GM18870 (cell line): ENCODE measurements at regions not wholly inside any gene's neighbourhood (a gene's known extent, or its start where the extent isn't known, plus 50 kb on each side); places are given as distances from the start of the nearest gene placed in this dataset.
"Not testable (repeated sequence)": the region's sequence is repeated elsewhere in the genome, so short reads cannot be mapped to it uniquely, and the experiment has no call there.

Experiments
- ATAC-seq: cut with Tn5 transposase; IDR thresholded peaks from one replicate; pipeline ENCODE4 v1.9.1; 2021; ENCODE audit warnings: moderate library complexity; ENCODE audit not compliant: unreplicated experiment

DNA sequence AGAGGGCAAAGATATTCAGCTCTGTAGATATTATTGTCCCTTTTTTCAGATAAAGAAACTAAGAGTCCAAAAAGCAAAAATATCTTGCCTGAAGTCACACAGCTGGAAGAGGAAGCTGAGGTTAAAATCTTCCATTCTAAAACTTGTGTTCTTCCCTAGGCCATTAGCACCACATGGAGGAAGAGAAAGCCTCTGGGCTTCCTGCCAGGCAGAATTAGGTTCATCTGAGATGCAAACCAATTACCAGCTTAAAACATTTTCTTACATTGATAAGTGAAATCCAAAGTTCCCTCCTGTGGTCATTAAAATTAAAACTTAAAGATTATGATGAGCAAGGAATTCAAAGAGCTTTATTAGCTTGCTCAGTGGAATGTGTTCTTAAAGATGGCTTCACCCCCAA lies 235.3 kb upstream of the SETMAR start:
- no peak for ATAC-seq

DNA sequence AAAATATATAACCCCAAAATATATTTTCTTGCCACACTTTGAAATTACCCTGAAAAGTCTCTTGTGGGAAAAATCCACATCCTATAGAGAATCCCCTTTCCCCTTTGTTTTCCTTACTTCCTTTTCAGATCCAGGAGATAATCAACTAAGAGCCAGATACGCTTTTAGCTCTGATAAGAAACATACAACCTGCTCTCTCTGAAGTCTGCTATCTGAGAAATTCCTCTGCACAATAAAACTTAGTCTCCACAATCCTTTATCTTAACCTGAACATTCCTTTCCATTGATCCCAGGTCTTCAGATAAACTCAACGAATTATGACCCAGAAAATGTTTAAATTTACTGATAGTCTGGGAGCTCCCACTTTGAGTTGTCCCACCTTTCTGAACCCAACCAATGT lies 233.4 kb upstream of the SETMAR start:
- ATAC-seq: no peak

DNA sequence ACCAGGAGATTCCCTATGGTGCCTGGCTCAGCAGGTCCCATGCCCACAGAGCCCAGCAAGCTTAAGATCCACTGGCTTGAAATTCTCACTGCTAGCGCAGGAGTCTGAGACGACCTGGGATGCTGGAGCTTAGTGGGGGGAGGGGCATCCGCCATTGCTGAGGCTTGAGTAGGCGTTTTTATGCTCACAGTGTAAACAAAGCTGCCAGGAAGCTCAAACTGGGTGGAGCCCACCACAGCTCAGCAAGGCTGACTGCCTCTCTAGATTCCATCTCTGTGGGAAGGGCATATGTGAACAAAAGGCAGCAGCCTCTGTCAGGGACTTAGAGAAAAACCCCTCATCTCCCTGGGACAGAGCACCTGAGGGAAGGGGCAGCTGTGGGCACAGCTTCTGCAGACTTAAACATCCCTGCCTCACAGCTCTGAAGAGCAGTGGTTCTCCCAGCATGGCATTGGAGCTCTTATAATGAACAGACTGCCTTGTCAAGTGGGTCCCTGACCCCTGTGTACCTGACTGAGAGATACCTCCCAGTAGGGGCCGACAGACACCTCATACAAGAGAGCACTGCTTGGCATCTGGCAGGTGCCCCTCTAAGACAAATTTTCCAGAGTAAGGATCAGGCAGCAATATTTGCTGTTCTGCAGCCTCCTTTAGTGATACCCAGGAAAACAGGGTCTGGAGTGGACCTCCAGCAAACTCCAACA lies 231.5 kb upstream of the SETMAR start:
- no peak for ATAC-seq

DNA sequence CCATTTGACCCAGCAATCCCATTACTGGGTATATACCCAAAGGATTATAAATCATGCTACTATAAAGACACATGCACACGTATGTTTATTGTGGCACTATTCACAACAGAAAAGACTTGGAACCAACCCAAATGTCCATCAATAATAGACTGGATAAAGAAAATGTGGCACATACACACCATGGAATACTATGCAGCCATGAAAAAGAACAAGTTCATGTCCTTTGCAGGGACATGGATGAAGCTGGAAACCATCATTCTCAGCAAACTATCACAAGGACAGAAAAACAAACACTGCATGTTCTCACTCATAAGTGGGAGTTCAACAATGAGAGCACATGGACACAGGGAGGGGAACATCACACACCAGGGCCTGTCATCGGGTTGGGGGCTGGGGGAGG lies 225.9 kb upstream of the SETMAR start:
- ATAC-seq: not testable (repeated sequence)

DNA sequence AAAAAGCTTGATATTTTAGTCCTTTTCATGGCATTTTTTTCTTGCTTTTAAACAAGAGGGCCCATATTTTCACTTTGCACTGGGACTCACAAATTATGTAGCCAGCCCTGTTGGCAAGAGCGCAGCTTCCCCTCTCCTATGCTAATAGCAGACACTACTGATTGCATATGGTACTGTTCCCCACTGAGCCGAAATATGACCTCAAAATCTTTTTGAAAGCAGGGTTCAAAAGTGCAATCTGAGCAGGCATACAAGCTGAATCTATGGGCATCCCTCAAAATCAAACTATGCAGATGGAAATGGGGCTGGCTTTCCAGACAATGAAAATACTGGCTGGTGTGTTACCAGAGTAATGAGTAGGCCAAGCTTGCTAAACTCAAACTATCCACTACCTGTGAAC lies 225.2 kb upstream of the SETMAR start:
- ATAC-seq: no peak

DNA sequence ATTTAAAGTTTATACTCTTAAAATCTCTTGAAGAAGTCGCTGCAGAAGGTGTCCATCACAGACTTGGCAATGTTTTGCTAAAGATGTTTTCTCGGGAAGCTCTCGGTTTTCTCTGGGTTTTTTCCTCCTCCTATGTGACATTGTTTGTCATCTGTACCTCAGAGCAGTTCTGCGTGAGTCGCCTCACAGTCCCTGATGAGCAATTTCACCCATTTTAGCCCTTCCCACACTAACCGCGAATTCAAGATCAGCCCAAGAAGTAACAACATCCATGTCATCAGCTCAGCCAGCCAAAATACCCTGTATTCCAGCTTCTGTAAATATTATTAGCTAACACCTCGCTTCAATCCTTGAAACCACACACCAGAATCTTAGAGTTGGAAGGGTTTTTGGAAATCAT lies 224.3 kb upstream of the SETMAR start:
- ATAC-seq: peak; percentile 60

DNA sequence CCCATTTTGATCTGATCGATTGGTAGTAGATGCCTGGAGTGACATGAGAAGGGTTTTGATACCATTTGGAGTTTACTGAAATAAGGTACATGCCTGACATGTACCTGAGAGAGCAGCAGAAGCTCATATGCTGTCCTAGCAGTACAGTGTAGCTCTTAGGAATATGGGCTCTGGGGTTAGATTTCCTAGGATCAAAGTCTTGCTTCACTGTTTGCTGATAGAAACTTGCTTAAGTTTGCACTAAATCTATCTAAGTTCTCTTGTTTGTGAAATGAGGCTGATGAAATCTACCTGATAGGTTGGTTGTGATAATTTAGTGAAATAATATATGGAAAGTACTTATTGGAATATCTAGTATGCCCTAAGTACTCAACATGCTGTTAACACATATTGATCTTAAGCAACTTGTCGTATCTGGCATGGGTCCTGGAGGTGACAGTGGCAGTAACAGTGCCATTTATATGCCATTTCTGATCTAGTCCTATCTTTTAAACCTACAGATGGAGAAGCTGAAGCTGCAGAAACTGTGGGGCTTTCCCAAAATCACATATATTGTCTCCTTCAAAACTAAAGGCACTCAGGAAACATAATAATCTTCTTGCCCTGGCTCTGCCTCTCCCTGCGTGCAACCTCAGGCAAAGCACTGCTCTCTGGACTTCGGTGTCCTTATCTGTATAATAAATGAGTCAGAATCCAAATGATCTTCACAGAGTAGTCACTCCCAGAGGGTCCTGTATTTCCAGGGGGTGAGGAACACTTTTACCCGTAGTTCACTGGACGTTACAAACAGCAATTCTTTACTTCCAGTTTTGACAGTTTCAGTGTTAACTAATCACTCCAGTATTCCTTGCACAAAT lies 223.6 kb upstream of the SETMAR start:
- ATAC-seq: peak; percentile 12

DNA sequence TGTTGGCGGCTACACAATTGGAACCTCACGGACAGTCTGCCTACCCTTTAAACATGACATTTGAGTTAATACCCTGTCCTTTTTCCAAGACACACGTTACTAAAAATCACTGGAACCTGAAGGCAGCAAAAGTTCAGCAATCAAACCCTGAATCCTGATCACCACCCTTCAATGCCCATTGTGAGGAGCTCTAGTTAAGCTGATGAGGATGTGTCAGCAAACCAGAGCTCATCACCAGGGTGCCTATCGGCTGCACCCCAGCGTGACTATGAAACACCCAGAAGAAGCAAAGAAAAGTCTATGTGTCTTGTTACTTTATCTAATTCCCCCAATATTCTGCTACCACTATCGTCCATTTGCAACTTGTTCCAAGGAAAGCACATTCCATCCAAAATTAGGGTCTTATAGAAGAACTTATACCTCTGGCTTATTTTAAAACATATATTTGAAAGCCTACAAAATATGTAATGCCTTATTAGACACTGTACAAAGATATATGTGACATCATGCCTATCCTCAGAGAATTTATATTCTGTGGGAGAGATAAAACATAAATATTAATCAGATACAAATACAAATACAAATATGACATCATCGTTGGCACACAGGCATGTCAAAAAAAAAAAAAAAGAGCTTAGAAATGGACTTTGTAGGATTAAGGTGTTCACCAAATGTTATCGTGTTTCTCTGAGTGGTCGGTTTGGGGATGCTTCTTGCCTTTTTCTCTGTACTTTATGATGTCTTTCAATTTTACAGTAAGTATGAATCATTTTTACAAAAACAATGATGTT lies 219.7 kb upstream of the SETMAR start:
- ATAC-seq: no peak

DNA sequence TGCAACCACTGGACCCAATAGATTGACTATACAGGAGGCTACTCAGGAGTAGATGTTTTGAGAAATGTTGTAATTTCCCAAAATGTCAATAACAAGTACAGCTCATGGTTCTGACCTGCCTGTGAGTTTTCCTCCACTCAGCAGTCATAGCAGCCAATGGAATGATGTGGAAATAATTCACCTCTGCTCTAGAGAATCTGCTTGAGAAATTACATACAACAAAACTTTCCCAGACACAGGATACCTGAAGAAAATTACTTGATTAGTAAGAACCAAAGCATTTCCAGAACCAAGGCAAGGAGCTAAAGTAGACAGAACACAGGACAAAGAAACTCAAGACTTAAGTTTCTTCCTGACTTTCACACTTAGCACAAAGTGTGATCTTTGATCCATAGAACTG lies 218.9 kb upstream of the SETMAR start:
- ATAC-seq: no peak

DNA sequence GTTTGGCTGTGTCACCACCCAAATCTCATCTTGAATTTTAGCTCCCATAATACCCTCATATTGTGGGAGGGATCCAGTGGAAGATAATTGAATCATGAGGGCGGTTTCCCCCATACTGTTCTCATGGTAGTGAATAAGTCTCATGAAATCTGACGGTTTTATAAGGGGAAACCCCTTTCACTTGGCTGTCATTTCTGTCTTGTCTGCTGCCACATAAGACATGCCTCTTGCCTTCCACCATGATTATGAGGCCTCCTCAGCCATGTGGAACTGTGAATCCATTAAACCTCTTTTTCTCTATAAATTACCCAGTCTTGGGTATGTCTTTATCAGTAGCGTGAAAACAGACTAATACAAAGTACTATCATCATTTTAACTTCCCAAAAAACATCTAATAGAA lies 216.5 kb upstream of the SETMAR start:
- ATAC-seq: not testable (repeated sequence)

DNA sequence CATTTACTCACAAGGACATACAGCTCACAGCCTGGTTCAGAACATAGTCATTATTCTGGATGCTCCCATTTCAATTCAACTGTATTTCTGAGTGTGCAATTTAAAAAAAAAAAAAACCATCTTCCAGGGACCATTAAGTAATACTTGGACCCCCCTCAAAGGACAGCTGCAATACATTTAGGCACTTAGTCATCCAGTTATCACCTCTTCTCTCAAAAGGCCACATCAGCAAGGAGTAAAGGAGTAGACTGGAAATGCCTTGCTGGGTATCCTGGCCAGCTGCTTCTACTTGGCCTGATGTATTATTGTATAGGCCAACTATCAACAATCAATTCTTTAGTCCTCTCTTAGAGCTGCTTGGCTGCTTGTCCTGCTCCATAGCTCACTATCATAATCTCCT lies 211.4 kb upstream of the SETMAR start:
- ATAC-seq: no peak

DNA sequence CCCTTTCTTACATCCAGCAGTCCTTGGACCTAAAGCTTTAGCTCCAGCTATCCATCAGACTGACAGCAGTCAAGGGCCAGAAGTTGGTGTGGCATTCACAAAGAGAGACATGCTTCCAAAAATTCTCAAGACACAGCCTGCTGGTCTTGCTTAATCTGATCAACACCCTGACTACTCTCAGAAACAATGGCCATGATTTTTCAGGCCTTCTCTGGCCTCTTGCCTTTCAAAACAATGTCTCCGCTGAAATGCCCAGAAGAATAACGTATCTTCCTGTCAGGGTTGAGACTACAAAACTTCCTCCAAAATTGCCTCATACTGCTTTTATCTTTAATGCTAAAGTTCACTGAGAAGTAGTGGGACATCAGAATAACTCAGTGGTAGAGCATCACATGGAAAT lies 205.4 kb upstream of the SETMAR start:
- no peak for ATAC-seq

DNA sequence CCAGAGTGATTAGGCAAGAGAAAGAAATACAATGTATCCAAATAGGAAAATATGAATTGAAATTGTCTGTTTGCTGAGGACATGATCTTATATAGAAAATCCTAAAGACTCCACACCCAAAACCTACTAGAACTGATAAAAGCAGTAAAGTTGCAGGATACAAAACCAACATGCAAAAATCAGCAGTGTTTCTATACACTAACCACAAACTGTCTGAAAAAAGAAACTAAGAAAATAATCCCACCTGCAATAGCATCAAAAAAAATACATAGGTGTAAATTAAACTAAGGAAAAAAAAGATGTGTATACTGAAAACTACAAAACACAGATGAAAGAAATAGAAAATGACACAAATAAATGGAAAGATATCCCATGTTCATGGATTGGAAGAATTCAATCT lies 203.6 kb upstream of the SETMAR start:
- ATAC-seq: no peak

DNA sequence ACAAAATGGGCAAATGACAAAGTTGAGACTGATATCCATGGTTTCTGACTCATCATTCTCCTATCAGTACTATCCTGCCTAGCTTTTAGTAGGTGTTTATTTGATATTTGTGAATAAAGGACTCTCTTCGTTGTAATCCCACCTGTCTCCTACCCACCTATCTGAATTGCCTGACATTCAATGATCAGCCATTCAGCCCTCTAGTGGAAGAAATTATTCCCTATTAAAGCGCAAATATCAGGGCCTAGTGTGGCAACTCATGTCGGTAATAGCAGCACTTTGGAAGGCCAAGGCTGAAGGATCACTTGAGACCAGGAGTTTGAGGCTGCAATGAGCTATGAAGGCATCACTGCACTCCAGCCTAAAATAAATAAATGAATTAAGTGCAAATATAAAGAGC lies 195.7 kb upstream of the SETMAR start:
- no peak for ATAC-seq

DNA sequence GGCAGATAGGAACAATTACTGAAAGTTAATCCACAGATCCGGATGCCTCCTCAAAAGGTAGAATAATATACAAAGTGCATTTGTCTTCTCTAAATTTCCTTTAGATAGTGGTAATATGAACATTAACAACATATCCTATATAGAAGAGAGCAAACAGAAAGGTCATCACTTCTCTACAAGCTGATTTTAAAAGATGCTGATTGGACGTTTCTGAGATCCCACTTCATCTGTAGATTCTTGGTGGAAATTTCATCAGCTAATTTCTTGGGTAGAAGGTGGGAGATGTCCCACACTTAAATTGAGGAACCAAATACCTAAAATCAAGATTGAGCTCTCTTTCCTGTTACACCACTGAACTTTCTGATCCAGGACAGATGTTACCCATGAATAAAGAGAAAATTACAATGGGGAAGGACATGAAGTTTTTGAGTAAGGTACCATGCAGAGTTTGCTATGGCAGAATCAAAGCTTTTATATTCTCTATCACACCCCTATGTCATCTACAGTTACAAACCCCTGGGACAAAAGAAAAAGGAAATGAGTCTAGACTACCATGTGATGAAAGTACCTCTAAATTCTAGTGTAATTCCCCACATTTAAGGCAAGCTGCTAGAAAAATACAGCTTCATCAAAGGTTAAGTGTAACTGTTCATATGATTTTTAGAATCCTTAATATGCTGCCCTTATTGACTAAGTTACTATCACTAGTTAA lies 189.2 kb upstream of the SETMAR start:
- ATAC-seq: no peak

DNA sequence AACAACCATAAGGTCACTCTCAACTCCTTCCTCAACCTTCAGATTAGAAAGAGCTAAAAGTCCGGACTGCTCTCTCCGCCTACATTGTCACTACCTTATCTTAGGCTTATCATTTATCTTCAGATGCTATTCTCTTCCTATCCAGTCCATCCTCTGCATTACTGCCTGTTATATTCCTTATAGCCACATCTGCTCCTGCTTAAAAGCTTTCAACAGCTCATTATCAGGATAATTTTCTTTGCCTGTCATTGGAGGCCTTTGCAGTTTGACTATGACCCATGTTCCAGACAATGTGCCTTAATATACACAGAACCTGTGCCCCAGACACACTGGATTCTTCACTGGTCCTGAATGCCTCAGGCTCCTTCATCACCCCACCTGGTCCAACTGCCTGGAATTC lies 184.1 kb upstream of the SETMAR start:
- no peak for ATAC-seq

DNA sequence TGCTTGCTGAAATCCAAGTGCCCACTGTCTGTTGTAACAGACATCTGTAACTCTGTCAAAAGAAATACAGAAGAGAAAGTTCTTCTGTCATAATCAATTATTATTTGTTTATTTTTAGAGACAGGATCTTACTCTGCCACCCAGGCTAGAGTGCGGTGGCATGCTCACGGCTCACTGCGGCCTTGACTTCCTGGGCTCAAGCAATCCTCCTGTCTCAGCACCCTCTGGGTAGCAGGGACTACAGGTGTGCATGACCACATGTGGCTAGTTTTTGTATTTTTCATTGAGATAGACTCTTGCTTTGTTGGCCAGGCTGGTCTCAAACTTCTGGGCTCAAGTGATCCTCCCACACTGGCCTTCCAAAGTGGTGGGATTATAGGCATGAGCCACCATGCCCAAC lies 177.6 kb upstream of the SETMAR start:
- ATAC-seq: no peak

DNA sequence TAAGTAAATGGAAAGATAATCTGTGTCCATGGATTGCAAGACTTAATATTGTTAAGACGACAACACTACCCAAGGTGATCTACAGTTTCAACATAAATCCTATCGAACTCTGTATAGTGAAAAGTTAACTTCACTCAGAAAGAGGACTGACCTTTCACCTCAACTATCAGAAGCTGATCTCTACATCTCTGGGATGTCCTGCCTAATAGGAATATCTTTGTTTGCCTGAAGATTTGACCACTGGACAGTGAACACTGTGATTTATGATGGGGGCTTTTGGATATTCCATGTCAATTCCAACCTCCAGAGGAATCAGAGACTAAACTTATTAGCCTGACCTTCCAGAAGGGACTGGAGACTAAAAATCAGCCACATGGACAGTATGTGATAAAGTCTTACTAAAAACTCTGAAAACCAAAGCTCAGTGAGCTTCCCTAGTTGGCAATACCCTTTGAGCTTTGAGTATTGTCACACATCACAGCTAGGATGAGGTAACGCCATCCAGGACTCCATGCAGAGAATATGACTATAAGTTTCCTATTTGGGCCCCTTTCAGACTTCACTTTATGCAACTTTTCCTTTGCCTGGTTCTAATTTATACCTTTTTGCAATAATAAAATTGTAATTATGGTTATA lies 164.9 kb upstream of the SETMAR start:
- no peak for ATAC-seq

DNA sequence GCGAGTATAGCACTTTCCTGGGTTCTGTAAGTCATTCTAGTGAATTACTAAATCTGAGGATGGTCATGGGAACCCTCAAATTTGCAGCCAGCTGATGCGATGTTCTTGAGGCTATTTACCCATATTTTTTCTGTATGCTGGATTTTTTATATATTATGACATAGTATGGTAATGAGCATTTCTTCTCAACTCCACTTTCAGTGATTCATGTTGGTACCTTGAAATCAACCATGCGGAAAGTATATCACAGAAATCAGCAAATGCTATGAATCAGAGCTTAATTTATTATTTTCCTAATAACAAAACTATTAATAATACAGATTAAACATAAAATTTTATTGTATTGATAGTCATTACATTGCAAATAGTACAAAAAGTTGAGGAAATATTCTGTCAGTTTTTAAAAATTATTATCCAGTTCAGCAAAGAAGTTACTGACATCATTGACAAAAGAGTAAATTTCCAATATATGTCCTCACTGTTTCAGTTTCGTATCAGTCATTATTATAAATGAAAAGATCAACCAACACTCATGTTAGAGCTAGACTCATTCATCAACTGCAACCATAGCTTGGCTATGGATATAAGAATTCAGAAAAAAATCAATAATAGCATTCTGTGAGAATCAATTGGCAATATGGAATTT lies 164.3 kb upstream of the SETMAR start:
- peak; percentile 61 for ATAC-seq
